ENCODE measurements at regions not wholly inside any gene's neighbourhood (a gene's known extent, or its start where the extent isn't known, plus 50 kb on each side); places are given as distances from the start of the nearest gene placed in this dataset.

DNA sequence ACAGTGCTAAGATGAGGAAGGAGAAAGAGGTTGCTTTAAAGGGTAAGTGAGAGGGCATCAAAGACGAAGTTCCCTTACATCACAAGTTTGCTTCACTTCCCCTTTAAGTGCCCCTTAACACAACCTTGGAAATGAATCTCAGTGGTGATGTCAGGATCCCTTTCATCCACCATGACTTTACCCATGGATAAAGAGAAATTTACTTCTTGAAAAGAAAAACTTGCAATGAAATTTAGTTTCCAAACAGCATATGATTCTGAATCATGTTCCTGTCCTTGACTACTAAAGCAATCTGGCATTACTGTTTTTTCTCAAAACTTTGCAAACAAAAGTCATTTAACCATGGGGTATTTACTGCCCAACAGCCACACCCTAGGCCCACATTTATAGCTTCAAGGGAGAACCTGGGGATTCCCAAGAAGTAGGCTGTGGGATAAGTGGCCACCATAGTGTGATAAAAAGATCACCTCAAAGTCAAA is 135.9 kb downstream of the ITGB8 start:
- no peak overlapping the region for H3K4me3 ChIP-seq (ENCODE audit: low read depth, low read length)
- TF ChIP-seq, protein P1, sequence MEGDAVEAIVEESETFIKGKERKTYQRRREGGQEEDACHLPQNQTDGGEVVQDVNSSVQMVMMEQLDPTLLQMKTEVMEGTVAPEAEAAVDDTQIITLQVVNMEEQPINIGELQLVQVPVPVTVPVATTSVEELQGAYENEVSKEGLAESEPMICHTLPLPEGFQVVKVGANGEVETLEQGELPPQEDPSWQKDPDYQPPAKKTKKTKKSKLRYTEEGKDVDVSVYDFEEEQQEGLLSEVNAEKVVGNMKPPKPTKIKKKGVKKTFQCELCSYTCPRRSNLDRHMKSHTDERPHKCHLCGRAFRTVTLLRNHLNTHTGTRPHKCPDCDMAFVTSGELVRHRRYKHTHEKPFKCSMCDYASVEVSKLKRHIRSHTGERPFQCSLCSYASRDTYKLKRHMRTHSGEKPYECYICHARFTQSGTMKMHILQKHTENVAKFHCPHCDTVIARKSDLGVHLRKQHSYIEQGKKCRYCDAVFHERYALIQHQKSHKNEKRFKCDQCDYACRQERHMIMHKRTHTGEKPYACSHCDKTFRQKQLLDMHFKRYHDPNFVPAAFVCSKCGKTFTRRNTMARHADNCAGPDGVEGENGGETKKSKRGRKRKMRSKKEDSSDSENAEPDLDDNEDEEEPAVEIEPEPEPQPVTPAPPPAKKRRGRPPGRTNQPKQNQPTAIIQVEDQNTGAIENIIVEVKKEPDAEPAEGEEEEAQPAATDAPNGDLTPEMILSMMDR (IDR thresholded peaks at IDR 0.05; ENCODE audit: low read depth, low read length, missing control alignments): no peak
- in situ Hi-C loops (cut with HindIII; ENCODE audit: low sequenced_read_pairs): no loop called here
- DNase-seq (ENCODE audit: low read depth): no peak

DNA sequence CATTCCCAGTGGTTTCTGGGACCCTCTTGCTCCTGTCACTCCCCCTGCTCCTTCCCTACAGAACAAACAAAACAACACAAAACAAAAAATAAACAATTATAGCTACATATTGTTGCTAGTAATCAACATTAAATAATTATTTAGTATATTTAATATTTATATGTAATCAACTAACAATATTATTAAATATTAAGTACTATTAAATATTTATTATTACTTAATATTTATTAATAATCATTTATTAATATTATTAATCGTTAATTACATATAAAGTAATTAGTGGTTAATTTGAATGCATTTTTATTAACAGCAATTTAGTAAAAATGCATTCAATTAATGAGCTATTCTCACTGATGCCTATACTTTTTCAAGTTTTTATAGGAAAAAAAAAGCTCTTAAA is 139.4 kb downstream of the ITGB8 start:
- TF ChIP-seq, protein P1 (IDR thresholded peaks at IDR 0.05; ENCODE audit: low read depth, low read length, missing control alignments): no peak
- DNase-seq (ENCODE audit: low read depth): no peak
- in situ Hi-C loops (cut with HindIII; ENCODE audit: low sequenced_read_pairs): no loop called here
- no peak overlapping the region for H3K4me3 ChIP-seq (ENCODE audit: low read depth, low read length)

DNA sequence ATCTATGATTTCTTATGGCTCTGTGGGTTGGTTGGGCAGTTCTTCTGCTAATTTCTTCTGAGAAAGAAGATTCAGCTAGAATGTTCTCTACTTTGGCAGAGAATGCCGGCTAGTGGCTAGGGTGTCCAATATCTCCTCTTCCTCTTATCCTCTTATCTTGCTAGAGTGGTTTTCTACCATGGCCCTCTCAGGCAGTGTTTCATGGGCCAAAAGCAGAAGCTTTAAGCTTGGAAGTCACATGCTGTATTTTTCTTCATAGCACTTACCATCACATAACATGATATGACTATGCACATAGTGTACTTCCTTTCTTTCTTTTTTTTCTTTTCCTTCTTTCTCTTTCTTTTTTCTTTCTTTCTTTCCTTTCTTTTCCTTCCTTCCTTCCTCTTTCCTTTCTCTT is 140.0 kb downstream of the ITGB8 start:
- DNase-seq (ENCODE audit: low read depth): no peak
- H3K4me3 ChIP-seq (ENCODE audit: low read depth, low read length): no peak overlapping the region

DNA sequence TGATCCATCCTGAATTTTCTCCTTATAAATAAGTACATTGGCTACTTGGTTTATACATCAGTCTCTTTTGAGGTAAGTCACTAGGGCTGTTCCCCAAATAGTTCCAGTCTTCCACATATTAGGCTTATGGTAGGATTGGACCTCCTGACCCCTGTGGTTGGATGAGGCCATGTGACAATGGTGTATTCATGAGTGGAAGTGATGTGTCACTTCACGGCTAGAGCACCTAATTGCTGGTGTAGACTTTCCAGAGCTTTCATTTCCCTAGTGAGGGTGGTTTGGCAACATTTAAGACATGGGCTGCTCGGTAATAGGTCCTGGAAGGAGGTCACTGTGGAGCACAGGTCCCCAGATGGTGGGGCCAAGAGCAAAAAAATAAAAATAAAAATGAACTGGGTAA is 141.2 kb upstream of the ABCB5 start:
- in situ Hi-C loops (cut with HindIII; ENCODE audit: low sequenced_read_pairs): no loop called here
- TF ChIP-seq, protein P1 (IDR thresholded peaks at IDR 0.05; ENCODE audit: low read depth, low read length, missing control alignments): no peak
- no peak overlapping the region for H3K4me3 ChIP-seq (ENCODE audit: low read depth, low read length)
- no peak for DNase-seq (ENCODE audit: low read depth)

More for the DNA sequence above, 140.0 kb downstream of the ITGB8 start:
- in situ Hi-C loops (cut with HindIII; ENCODE audit: low sequenced_read_pairs): no loop called here
- TF ChIP-seq, protein P1 (IDR thresholded peaks at IDR 0.05; ENCODE audit: low read depth, low read length, missing control alignments): no peak

DNA sequence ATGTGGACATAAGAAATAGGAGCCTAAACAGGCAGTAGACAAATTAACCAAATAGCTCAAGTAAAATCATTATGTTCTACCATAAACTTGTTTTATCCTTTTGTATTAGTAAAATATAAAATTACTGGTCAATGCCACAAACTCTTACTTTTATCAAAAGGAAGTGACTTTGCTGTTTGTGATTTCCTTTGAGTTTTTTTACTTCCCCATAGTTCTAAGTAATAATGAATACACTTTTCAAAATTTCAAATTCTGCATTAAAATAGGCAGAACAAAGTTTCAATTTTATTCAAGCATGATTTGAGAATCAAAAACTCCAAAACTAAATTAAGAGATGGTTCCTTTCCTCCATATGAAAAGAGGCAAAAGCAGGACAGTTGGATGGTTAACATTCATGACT is 139.7 kb upstream of the ABCB5 start:
- DNase-seq (ENCODE audit: low read depth): no peak
- in situ Hi-C loops (cut with HindIII; ENCODE audit: low sequenced_read_pairs): no loop called here
- H3K4me3 ChIP-seq (ENCODE audit: low read depth, low read length): no peak overlapping the region
- TF ChIP-seq, protein P1 (IDR thresholded peaks at IDR 0.05; ENCODE audit: low read depth, low read length, missing control alignments): no peak

DNA sequence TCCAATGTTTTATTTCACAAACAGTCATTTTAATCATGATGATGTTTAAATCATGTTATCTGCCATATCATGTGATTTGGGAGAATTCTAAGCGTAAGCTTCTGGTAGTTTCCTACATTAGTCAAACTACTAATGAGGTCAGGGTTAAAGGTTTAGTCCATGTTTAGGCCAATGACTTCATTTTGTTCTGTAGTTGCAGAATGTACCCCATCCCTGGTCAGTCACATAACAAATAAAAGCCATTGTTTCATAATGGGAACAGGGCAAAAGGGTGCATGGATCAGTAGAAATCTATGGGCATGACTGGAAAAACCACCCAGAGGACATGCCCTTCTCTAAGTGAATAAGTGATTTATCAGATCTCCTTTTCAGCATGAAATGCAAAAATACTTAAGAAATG is 138.4 kb upstream of the ABCB5 start:
- TF ChIP-seq, protein P1 (IDR thresholded peaks at IDR 0.05; ENCODE audit: low read depth, low read length, missing control alignments): no peak
- in situ Hi-C loops (cut with HindIII; ENCODE audit: low sequenced_read_pairs): no loop called here
- DNase-seq (ENCODE audit: low read depth): no peak
- no peak overlapping the region for H3K4me3 ChIP-seq (ENCODE audit: low read depth, low read length)

DNA sequence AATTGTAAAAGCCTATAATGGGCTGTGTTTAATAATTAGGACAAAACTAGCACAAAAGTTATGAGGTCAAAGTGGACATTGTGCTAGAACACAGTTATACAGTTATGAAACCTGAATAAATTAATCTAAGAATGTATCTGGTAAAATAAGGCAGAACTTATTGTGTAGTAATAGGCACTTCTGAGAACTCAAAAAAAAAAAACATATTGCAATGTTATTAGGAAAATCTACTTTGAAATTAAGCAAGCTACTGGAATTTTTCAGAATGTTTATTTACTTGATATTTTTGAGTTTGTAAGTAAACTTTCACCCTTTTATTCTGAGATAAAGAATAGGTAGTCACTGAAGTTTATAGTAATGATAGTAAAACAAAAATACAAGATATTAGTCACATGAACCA is 135.8 kb upstream of the ABCB5 start:
- no peak overlapping the region for H3K4me3 ChIP-seq (ENCODE audit: low read depth, low read length)
- TF ChIP-seq, protein P1 (IDR thresholded peaks at IDR 0.05; ENCODE audit: low read depth, low read length, missing control alignments): no peak
- DNase-seq (ENCODE audit: low read depth): no peak
- in situ Hi-C loops (cut with HindIII; ENCODE audit: low sequenced_read_pairs): no loop called here
